Heart left ventricle (tissue), 13 donors: ENCODE measurements at regions not wholly inside any gene's neighbourhood (a gene's known extent, or its start where the extent isn't known, plus 50 kb on each side); places are given as distances from the start of the nearest gene placed in this dataset.

Source experiments
- POLR2A ChIP-seq, 2 donors: fragments of 450-650 bp; IDR thresholded peaks; one replicate each; pipeline ENCODE4 v1.6.1; 2017; ENCODE audit warnings: antibody characterized with exemption in 2 of 2, mild to moderate bottlenecking in 2 of 2, moderate library complexity in 2 of 2
- TF ChIP-seq, protein P1 (sequence below), 12 donors: fragments of 200-600 bp; sonication (generic) in 4 of 12; IDR thresholded peaks; one replicate each; pipeline versions ENCODE4 v1.5.0 to v1.8.0; 2018 to 2022; ENCODE audit warnings: antibody characterized with exemption in 12 of 12, mild to moderate bottlenecking in 5 of 12
- donor health status: ischemic (EF 13 %, LVEDD 7.1; RV severe dilation, severe dysfunction).
- donor health status: DM: no; HTN: yes; CAD: no.
- donor health status: DM: no; HTN: no; CAD: no.
- donor health status: ischemic (EF 25% LVEDD 6.9; RV normal size, moderate dysfunction).
- donor health status: ischemic (EF 25% LVEDD 5.7; RV mildly dilated, moderate dysfunction).
- donor health status: ischemic (EF 35%, LVEDD 5.7; RV mildly dilated, moderate dysfunction).
- donor health status: nonischemic (EF 11% LVEDD 7.7; RV severe dilation, severe dysfunction).
- donor health status: DM: yes; HTN: yes; CAD: no.
- donor health status: PGD.
- donor health status: ischemic (EF 29% LVEDD 5.4; RV normal size, mild dysfunction).
- donor health status: nonischemic (EF 23%, LVEDD 6.1; RV moderate dilation, normal function).

DNA sequence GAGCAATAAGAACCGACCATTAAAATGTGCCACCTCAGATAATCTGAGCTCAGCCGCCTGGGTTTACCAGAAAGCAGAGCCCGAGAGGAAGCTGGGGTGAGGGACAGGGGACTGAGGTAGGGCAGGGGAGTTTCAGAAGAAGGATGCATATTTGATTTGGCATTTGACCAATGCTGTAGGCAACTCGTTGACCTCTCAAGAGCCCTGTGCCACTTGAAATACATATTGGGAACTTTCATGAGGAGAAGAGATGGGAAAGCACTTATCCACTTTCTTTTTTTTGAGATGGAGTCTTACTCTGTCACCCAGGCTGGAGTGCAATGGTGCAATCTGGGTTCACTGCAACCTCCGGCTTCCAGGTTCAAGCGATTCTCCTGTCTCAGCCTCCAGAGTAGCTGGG lies 148.4 kb upstream of the SPRED2 start:
- TF ChIP-seq, protein P1, sequence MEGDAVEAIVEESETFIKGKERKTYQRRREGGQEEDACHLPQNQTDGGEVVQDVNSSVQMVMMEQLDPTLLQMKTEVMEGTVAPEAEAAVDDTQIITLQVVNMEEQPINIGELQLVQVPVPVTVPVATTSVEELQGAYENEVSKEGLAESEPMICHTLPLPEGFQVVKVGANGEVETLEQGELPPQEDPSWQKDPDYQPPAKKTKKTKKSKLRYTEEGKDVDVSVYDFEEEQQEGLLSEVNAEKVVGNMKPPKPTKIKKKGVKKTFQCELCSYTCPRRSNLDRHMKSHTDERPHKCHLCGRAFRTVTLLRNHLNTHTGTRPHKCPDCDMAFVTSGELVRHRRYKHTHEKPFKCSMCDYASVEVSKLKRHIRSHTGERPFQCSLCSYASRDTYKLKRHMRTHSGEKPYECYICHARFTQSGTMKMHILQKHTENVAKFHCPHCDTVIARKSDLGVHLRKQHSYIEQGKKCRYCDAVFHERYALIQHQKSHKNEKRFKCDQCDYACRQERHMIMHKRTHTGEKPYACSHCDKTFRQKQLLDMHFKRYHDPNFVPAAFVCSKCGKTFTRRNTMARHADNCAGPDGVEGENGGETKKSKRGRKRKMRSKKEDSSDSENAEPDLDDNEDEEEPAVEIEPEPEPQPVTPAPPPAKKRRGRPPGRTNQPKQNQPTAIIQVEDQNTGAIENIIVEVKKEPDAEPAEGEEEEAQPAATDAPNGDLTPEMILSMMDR (IDR thresholded peaks at IDR 0.05), result no peak
- TF ChIP-seq POLR2A (IDR thresholded peaks at IDR 0.05), result no peak
